GM21381 (cell line): ENCODE measurements at regions not wholly inside any gene's neighbourhood (a gene's known extent, or its start where the extent isn't known, plus 50 kb on each side); places are given as distances from the start of the nearest gene placed in this dataset.

Source experiments
- ATAC-seq: cut with Tn5 transposase; IDR thresholded peaks from one replicate; pipeline ENCODE4 v1.9.1; 2021; ENCODE audit warnings: mild to moderate bottlenecking, moderate library complexity; ENCODE audit not compliant: unreplicated experiment

- no peak for ATAC-seq
Observed at GRCh38 chr9:119036969-119037368, 332.3 kb downstream of the BRINP1 start.

DNA sequence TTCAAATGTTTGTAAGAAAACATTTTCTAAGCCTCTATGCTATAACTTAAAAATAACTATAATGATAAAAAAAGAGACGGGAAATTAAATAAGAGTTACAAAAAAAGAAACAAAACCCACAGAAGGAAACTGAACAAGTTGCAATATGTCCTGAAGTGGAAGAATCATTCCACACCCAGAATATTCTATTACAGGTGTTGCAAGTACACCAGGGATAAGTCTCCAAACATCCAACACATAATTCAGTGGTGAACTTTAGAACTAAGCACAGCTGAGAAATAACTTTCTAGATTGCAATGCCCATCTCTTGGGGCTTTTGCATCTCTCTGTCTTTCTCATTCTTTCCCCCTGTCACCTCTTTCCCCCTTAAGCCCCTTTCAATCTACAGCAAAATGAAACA lies 325.2 kb downstream of the BRINP1 start:
- ATAC-seq, result no peak

- ATAC-seq, result no peak
Observed at GRCh38 chr9:119044806-119045205, 324.4 kb downstream of the BRINP1 start.

DNA sequence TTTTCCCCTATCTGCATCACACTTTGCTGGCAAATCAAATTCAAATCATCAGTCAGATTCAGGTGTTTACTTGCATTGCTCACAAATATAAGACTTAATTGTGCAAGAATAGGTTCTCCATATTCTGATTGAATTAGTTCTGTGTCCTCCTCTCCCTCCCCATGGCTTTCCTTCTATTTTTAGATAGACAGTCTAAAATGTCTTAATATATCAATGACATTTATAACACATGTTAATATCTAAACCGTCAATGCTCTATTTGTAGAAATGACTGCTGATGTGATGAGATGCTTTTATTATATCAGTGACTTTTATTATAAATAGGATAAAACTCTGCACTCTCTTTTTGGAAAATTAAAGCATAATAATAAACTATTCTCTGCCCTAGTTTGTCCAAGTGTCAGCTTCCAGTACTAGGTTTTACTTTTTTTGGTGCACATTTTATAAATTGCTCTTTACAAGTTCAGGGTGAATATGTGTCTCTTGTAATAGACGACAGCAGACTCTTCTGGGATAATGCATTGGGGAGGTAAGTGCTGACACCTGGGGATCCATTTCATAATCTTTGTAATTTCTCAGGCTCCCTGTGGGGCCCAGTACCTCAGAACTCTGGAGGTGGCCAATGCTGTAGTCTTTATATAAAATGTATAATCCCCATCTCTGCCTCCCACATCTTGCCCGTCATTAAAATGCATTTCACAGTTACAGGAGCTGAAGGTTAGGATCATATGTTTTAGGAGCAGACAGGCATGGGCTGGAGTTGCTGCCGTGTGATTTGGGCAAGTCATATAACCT lies 321.5 kb downstream of the BRINP1 start:
- no peak for ATAC-seq

DNA sequence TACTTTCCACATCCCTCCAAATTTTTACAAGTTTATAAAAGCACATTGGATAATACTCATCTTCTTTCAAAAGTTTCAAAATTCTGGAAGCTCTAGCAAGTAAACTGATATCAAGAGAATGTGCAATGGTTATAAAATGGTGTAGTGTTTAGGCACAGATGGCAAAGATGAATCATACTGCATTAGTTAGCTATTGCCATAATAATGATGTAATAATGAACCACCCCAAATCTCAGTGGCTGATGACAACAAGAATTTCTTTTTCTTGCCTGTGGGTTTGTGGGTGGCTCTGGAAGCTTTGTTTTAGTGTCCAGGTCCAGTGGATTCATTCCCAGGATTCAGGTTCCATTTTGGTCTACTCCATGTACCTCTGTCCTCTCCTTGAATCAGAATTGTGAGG lies 319.0 kb downstream of the BRINP1 start:
- no peak for ATAC-seq

DNA sequence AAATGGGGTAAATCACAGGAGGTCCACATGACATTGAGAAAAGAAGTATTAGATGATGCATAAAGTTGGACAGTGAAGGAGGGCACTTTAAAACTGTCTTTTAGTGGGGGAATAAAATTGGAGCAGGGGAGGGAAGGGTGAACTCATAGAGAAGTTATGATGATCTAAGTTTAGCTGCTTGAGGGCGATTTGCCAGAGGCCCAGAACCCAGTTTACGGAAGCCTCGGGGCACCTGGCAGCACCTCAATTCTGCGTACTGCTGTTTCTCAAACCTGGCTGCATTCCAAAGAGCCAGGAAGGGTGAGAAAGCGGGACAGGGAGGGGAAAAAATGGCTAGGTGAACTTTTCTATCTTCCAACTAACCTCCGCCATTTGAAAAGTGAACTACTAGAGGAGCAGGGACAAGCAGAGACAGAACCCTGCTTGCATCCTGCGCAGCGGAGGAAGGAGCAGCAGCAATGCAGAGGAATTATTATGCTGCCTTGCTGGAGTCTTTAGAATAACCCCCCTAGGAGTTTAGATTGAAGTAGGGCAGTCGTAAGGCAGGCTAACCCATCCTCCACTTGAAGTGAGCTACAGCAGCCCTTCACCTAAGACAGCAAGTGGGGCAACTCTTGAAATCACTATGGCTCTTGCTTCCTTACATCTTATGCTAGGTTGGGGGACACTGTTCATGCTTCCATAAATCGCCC lies 316.8 kb downstream of the BRINP1 start:
- ATAC-seq, result no peak

DNA sequence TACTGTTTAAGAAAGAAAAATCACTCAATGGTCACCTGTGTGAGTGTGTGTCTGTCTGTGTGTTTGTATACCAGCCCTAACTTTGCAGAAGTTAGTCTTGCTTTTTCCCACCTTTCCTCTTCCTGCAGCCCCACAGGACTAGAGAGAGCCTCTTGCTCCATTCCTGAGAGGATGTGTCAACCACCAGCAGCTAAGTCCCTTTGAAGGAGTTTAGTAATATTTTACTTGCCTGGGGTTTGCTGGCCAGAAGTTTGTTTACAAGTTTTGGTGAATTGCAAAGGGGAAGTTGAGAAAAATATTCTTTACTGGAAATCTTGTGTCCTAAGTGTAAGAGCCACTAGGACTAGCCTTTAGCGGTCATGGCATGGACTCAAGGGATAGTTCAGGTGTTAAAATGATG lies 316.2 kb downstream of the BRINP1 start:
- no peak for ATAC-seq

DNA sequence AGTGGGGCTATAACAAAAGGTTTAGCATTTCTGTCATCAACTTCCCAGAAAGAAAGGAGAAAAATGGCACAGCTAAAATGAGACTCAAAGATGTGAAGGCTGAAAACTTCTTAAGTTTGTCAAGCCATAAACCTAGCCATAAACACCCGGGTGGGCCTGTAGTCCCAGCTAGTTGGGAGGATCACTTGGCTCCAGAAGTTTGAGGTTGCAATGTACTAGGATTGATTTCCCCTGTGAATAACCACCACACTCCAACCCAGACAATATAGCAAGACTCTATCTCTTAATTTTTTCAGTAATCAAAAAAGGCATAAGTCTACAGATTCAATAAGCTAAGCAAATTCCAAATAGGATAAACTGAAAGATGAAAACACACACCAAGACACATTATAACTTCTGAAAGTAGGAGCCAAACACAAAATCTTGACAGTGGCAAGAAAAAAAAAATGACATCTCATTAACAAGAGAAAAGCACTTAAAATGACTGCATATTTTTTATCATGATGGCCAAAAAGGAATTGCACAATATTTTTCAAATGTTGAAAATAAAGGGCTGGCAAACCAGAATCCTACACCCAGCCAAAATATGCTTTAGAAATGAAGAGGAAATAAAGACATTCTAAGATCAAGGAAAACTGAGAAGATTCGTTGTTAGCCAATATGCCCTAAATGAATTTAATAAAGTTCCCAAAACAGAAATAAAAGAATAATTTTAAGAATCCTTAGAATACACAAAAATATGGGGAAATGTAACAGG lies 308.4 kb downstream of the BRINP1 start:
- no peak for ATAC-seq

DNA sequence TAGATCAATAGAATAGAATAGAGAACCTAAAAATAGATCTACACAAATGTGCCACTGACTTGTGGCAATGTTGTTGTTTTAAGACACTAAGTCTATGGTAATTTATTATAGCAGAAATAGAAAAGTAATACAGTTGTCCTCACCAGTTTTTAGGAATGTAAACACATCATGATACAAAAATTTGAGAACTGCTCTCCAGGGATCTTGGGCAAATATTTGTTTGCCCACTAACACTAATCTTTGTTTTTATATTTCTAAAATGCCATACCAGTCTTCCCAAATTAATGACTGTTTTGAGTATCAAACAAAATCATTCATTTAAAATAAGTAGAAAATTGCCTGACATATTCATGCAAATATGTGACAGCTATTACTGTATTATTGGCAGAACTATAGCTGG lies 297.6 kb downstream of the BRINP1 start:
- ATAC-seq, result no peak

- ATAC-seq, result no peak
Observed at GRCh38 chr9:119074017-119074416, 295.2 kb downstream of the BRINP1 start.

DNA sequence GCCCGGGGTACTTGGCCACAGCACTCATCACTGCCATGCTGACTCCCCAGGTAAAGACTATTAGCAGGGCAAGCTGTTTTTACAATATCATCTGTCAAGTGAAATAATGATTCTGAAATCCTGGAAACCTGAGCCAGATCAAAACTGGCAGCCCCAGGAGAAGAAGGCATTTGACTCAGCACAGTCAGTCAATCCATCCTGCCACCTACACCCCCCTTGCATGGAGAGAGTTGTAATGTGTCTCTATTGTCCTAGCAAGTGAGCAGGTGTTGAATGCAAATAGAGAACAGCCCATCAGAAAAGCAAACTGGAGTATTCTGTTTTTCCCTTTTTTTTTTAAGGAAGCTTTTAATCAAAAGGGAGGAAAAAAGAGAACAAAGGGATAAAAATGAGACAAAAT lies 291.2 kb downstream of the BRINP1 start:
- ATAC-seq, result no peak

DNA sequence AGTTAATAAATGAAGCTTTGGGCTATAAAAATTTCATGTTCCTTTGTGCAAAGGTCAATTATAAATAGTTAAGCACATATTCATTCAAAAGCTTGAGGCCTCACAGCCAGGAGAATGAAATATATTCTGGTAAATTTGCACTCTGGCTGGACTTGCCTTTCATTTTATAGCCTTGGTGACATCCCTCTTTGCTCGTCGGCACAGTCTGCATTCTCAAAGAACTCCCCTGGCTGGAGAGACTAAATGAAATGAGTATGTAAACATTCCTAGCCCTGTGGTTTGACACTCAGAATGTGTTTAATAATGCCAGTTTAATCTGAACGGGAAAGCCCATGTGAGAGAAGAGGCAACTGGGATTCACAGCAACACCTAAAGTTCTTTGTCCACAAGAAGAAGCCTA lies 285.6 kb downstream of the BRINP1 start:
- no peak for ATAC-seq

- no peak for ATAC-seq
Observed at GRCh38 chr9:119086590-119086989, 282.6 kb downstream of the BRINP1 start.

DNA sequence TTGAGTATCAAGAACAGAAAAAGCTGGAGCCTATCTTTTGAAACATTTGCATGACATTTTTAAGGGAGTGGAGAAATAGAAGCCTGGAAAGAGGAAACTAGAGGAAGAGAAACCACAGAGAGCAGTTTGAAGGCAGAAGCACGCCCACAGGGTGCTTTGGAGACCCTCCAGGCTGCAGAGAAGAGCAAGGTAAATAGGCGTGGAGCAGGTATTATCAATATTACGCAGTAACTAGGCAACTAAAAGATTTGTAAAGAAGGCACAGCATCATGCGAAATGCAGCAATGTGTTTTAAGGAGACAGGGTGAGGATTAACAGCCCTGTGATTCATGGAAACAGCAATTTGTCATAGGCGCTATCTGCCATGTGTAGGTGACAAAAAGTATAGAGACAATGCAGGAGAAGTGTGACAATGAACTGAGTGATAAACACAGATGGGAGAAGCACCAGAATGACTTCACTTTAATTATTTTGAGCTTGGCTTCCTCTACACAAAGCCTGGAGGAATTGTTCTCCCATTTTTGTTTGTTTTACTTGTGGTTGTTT lies 281.2 kb downstream of the BRINP1 start:
- ATAC-seq, result no peak

DNA sequence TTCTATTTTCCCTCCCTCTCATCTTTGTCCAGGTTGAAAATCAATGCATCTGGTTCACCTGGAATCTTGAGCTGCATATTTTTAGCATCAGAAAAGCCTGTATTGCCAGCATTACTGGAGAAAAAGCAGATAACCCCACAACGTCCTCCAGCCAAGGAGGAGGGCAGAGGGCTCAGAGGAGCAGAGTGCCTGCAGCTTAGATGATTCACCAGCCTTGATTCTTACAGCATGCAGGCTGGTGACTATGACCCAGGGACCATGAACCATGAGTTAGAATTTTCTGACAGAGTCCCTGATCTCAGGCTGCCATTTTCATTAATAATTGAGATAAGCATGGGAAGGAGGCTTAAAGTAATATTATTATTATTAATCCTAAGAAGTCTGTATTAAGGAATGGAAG lies 278.2 kb downstream of the BRINP1 start:
- no peak for ATAC-seq

DNA sequence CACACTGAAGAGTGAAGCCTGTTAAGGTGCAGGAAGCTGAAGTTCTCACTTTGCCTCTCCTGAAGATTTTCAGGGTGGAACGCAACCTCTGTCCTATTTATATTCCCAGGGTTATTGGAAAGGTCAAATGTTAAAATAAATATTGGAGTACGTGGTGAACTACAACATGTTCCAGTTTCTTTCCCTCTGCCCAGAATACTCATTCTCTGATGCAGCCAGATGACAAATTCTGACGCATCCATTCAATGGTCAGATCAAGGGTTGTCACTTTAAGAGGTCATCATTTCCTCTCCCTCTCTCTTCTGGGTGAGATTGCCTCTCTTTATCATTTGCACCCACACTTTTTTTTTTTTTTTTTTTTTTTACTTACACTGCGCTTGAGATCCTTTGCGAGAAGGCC lies 277.1 kb downstream of the BRINP1 start:
- ATAC-seq, result no peak

DNA sequence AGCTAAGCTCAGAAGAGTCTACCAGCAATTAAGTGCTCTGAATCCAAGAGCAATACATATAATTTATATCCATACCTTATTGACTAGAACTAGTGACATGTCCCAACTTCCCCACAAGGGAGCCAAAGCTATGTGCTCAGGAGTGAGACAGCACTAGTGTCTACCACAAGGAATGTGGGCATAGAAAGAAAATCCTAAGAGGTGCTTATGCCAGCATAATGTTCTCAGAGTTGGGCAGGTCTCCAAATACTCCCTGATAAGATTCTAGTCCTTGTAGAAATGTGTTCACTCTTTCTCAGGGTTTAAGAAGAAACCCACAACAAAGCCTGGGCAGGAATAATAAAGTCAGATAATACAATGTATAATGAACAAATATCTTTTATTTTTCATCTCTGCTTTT lies 275.1 kb downstream of the BRINP1 start:
- ATAC-seq, result no peak

DNA sequence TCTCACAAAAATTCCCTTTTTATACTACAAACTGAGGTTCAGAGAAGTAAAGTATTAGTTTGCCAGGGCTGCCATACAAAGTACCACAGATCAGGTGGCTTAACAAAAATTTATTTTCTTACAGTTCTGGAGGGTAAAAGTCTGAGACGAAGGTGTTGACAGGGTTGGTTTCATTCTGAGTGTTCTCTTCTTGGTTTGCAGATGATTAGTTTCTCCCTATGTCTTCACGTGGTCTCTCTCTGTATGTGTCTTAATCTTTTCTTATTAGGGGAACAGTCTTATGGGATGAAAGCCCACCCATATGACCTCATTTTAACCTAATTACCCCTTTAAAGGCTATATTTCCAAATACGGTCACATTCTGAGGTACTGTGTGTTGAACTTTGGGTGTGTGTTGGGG lies 274.2 kb downstream of the BRINP1 start:
- no peak for ATAC-seq

- no peak for ATAC-seq
Observed at GRCh38 chr9:119101048-119101447, 268.2 kb downstream of the BRINP1 start.

DNA sequence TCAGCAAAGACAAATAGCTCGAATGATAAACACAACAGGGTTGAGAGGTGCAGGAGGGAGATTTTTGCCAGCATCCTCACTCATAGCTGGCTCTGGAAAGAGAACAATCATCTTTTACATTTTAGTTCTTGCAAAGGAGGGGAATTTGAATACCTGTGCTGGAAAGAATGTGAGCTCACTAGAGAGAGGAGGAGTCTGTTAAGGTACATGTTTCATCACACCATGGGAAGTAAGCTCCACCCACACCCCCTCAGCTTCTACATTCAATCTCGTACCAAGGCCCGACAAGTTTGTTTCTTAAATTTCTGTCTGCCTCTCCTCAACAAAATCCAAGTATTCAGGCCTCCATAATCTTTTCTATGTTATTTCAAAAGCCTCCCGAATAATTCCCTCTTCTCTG lies 254.6 kb downstream of the BRINP1 start:
- no peak for ATAC-seq
